HG02981 (cell line): ENCODE measurements at regions not wholly inside any gene's neighbourhood (a gene's known extent, or its start where the extent isn't known, plus 50 kb on each side); places are given as distances from the start of the nearest gene placed in this dataset.

Experiments used
- ATAC-seq: cut with Tn5 transposase; IDR thresholded peaks from one replicate; pipeline ENCODE4 v1.9.1; 2021; ENCODE audit warnings: mild to moderate bottlenecking, moderate library complexity; ENCODE audit not compliant: unreplicated experiment

- no peak for ATAC-seq
These were observed 200.9 kb upstream of the CHRM2 start for GRCh38 chr7:136667584-136667983.

DNA sequence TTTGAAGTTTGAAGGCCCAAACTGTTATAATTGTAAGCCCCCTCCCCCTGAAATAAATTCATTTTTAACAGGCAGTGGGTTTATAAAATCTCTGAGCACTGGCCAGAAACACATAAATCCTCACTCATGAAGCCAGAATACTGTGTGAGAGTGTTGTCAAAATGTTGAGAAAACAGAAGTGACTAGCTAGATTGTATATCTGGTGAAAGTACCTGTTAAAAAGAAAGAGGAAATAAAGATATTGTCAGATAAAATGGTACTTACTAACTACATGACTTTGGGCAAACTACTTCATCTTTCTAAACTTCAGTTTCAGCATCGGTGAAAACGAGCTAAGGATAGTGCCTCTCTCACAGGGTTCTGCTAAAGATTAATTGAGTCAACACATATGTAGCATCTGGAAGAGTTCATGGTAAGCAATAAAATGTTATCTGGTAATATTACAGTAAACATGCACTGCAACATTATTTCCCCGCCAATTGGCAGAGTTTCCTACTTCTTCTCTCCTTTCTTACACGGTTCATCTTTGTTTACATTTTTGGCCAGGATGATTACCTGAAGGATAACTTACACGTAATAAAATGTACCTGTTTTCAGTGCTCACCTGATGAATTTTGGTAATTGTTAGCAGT is 202.5 kb upstream of the CHRM2 start:
- no peak for ATAC-seq

DNA sequence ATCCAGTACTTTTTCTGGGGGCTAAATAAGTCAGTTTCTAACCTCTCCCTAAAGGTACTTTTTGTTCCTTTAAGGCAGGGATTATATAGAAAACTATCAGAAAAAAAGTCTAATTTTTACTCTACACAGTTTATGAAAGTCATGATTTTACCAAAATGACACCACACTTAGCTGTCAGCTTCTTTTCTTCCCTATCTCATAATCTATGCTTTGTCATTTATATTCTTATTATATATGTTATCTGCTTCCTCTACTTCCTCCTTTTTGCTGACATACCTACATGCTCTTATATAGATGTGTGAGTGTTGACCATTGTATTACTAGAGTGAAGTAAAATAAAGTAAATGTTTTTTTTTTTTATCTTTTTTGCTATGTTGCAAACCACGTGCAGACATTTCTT is 203.9 kb upstream of the CHRM2 start:
- ATAC-seq, result no peak

DNA sequence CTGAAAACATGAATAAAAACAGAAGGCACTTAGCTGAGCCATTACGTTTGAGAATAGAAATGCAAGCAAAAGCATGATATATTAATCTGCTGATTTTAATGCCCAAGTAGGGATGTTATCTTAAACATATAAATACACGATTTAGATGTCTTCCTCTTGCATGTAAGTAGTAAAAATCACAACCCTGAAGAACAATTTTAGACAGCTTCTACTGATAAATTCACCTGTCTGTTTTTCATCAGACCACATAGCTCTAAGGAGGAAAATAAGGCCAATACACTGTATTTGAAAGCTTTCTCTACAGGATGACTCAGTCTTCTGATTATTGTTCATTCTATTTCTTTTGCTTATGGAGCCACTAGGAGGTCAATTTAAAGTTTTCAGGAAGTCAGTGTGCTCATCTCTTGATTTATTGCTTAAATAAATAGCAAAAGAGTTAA is 210.9 kb upstream of the CHRM2 start:
- ATAC-seq, result no peak

DNA sequence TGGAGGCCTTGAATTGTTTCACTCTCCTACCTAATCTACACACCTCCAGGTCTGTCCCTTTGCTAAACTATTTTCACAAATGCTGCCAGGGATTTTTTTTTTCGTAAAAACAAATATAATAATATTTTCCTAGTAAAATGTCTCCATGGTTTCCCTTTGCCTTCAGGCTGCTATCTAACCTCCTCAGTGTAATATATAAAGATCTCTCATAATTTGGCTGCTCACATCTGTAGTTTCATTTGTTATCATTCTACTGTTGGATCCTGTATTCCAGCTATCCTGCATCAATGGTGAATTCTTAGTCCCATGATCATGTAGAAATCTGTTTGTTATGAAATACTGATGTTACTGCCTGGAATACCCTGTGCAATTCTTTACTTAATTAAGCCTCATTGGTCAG is 211.9 kb upstream of the CHRM2 start:
- ATAC-seq, result no peak

GRCh38 chr7:136655414-136655813 is 213.0 kb upstream of the CHRM2 start:
- ATAC-seq, result peak; percentile 77

DNA sequence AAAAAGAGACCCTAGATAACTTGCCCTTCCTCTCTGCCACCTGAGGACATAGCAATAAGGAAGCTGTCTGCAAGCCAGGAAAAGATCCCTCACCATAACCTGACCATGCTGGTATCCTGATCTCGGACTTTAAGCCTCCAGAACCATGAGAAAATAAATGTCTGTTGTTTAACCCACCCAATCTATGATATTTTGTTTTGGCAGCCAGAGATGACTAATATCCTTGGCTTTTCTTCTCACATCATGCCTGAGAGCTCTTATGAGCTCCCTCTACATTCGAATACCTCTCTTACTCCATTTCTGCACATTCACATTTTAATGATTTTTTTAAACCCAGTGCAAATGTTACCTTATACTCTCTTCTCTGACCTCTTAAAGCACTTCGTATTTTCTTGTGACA is 214.0 kb upstream of the CHRM2 start:
- ATAC-seq, result no peak

GRCh38 chr7:136652635-136653370 is 215.6 kb upstream of the CHRM2 start:
- ATAC-seq, result no peak

DNA sequence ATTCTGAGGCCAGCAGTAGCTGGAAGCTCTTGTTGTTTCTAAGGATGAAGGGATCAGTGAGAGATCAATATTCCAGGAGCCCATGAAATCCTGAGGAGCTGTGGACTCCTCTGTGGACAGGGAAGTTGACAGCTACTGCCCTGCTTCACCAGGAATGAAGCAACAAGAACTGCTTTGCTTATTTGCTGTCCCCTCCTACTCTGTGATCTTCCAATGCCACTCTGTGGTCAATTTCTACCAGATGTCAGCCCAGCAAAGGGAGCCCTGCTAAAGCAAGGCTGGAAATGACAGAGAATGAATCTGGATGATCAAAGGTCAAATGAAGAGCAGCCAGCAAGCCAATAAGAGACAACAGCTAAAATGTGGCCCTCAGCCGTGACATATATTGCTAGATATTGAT is 227.5 kb upstream of the CHRM2 start:
- ATAC-seq, result no peak

DNA sequence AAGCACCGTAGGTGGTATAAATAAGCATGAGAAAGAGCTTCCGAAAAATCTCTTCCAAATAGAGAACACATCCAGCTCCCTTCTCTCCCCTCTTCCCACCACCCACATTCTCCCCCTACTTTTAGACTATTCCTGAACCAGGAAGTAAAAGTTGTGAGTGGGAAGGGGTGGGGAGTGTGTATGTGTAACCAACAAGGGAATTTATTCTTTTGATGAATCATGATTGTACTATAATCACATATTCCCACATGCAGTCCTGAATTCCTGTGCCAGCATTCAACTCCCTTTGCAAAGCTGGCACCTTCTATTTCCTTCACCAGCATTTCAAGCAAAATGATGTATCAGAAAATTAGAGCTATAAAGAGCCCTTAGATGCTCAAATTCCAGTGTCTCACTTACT is 230.6 kb upstream of the CHRM2 start:
- no peak for ATAC-seq

DNA sequence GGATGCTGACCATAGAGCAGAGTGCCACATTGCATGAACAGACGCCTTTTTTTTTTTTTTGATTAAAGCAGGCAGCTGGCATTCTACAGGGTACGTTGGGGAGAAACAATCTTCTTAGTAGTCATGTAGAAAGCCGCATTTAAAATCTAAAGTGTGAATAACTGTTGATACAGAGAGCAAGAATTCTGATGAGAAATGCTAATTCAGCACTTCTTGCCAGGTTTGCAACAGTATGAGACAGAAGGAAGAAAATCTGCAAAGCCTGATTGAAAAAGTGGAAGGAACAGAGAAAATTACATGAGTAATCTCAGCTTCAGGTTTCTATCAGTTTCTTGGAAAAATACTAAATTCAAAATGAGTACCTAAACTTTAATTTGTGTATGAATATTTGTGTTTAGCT is 232.7 kb upstream of the CHRM2 start:
- ATAC-seq, result no peak

DNA sequence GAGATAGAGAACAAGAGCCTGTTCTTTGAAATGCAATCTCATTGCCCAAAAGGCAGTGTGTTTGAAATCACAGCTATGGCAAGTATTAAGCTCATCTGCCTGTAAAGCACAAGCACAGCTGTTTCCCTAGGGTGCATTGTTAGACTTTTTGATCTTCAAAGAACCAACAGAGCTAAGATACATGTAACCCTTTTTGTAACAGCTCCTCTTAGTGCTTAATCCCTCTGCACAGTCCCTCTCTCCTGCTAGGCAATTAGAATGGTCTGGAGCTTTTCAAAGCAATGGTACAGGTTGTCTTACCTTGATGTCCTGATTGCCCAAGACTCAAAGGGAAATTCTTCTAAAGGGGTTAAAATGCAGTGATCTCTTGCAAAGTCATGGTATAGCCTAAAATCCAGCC is 249.6 kb upstream of the CHRM2 start:
- no peak for ATAC-seq

GRCh38 chr7:136617176-136617575 is 251.3 kb upstream of the CHRM2 start:
- ATAC-seq, result no peak

DNA sequence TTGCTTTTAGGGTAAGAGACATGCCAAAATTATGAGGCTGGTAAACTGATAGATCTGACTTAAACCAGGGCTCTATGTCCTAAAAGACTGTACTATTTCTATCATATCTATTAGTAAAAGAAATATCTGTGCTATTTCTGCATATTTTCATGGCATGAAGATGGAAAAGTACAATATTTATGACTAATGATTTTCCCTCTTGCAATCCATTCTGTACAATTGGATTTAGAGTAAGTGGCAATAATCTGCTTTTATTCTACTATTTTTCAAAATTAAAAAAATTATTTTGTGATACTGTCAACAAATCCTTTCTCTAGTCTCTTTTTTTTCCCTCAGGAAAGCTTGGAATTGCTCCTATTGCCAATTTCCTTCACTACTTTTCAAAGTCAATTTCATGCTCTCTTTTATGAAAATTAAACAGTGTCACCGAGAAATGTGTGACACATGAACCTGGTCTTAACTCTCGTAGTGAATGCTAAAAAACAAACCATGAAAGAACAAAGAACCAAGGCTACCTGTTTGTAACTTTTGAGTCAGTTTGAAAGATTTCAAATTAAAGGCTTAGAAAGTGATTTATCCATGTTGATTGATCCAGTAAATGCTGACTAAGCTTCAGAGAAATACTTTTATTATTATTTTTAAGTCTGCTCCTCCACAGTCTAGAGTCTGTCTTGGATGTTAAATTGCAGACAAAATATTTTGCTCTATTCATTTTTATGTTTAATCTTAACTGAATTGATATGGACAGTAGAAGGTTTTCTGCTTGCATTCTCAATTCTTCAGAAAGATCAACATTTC is 262.7 kb upstream of the CHRM2 start:
- no peak for ATAC-seq

DNA sequence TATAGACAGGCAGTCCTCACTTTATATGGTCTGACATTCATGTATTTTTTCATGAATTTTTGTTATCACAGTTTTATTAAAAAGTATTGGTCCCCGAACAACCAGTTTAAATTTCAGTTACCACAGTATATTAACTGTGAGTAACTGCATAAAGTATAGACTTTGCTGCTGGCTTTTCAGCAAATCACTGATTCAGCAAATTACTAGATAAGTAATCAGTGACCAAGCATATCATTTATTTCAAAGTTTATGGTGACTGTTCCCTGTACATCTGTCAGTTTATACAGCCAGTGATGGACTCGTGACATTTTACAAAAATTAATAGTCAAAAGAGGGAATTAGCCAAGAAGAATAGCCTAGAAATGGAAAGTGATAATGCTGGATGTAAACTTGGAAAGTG is 266.7 kb upstream of the CHRM2 start:
- no peak for ATAC-seq

DNA sequence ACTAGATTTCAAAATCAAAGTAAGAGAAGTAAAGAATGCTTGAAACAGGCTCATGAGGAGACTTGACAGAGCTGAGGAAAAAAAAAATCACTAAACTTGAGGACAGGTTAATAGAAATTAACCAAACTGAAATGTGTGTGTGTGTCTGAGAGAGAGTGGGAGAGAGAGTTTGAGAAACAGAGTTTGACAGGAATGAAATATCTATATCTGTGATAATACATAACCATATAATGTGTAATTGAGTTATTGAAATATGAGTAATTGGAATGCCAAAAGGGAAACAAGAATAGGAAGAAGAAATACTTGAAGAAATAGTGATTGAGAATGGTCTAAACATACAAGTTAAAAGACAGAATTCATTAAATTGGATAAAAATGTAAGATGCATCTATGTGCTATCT is 268.0 kb upstream of the CHRM2 start:
- no peak for ATAC-seq

DNA sequence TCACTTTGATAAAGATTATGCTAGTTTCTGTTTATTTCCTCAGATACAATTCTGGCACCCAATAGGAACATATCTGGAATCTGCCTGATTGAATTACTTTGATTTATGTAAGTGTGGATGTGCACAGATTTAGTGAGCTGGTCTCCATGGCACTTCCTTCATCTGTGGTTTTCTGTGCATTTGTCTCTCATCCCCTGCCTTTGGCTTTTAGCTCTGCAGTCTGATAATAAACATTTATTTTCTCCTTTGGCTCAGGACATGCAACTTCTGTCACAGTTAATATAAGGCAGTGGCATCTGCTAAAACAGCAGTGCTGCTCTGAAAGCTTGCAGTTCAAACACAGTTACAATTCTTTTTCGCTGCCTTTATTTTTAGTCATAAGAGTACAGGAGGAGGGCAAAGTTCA is 273.7 kb upstream of the CHRM2 start:
- ATAC-seq, result no peak

DNA sequence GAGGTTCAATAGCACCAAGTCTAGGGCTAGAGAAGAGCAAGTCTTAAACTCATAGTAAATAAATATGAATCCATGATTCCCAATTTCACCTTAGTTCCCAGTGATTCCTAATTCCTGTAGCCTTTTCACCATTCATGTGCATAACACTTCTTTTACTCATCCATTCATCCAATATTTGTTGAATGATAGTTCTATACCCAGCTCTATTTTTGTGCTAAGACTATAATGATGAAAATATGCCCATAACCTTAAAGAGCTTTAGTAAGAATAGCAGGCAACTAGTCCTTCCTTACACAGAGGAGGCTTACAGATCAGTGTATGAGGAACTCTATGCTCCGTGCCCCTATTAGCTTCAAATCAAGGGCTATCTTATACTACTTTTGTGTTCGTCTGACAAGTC is 280.2 kb upstream of the CHRM2 start:
- ATAC-seq, result no peak

DNA sequence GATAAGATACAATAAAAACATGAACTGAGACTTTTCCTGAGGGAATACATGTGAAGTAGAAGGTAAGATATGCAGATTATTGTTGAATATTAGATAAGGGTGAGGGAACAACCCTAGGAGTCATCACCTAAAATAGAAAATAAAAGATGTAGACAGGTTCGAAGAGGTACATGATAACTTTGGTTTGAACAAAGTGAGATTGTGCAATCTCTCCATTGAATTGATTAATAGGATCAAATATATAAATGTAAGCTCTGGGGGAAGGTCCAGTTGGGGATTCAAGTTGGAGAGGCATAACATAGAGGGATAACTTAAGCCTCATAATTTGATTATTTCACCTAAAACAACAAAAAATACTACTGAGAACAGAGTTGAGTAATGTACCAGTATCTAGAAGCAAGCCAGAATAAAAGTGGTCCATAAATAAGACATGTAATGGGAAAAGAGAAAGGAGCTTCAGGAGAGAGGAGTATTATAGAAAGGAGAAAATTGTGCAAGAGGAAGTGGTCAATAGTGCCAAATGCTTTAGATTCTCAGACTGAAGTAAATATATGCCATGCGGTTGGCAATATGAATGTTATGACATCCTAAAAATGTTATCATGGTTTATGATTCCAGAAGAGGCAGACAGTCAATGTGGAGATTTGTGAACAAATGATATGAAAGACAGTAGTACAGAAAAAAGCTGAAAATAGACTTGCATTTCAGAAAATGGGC is 282.3 kb upstream of the CHRM2 start:
- ATAC-seq, result no peak

DNA sequence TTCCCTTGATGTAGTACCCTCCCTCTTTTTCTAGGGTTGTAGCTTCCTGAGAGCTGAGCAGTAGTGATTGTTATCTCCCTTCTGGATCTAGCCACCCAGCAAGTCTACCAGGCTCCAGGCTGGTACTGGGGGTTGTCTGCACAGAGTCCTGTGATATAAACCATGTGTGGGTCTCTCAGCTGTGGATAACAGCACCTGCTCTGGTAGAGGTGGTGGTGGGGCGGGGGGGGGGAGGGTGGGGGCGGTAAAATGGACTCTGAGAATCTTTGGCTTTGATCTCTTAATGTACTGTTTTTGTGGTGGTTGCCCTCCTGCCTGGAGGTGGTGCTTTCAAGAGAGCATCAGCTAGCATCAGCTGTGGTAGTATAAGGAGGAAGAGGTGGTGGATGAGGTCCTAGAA is 302.0 kb upstream of the CHRM2 start:
- no peak for ATAC-seq

GRCh38 chr7:136555933-136556332 is 312.5 kb upstream of the CHRM2 start:
- no peak for ATAC-seq
